ENCODE measurements at regions not wholly inside any gene's neighbourhood (a gene's known extent, or its start where the extent isn't known, plus 50 kb on each side); places are given as distances from the start of the nearest gene placed in this dataset.
"Not testable (repeated sequence)": the region's sequence is repeated elsewhere in the genome, so short reads cannot be mapped to it uniquely, and the experiment has no call there.

GRCh38 chr3:118536764-118537163 is 497.9 kb downstream of the IGSF11 start:
- Histone ChIP-seq H4K20me1 (ENCODE audit: insufficient read depth) (no peaks in the 10 kb centered on the region), H3K36me3 (ENCODE audit: insufficient read depth) (no peaks in the 10 kb centered on the region), H3K4me2 (no peak overlapping the region), H2AFZ (ENCODE audit: low read depth) (no peak overlapping the region), H3K79me2 (ENCODE audit: insufficient read depth, low read depth) (no peaks in the 10 kb centered on the region), H3K27ac (no peak overlapping the region), H3K9ac (no peak overlapping the region), H3K27me3 (ENCODE audit: insufficient read depth, low read depth) (no peaks in the 10 kb centered on the region), H3K4me1 (ENCODE audit: low read depth, poor library complexity, severe bottlenecking) (no peaks in the 10 kb centered on the region), H3K4me3 (IDR thresholded peaks at IDR 0.05; ENCODE audit: insufficient read depth, low read depth, low read length) (no peak overlapping the region)
- TF ChIP-seq, protein P1, sequence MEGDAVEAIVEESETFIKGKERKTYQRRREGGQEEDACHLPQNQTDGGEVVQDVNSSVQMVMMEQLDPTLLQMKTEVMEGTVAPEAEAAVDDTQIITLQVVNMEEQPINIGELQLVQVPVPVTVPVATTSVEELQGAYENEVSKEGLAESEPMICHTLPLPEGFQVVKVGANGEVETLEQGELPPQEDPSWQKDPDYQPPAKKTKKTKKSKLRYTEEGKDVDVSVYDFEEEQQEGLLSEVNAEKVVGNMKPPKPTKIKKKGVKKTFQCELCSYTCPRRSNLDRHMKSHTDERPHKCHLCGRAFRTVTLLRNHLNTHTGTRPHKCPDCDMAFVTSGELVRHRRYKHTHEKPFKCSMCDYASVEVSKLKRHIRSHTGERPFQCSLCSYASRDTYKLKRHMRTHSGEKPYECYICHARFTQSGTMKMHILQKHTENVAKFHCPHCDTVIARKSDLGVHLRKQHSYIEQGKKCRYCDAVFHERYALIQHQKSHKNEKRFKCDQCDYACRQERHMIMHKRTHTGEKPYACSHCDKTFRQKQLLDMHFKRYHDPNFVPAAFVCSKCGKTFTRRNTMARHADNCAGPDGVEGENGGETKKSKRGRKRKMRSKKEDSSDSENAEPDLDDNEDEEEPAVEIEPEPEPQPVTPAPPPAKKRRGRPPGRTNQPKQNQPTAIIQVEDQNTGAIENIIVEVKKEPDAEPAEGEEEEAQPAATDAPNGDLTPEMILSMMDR (conservative IDR thresholded peaks at IDR 0.05; ENCODE audit: low read depth, low read length) = no peak

DNA sequence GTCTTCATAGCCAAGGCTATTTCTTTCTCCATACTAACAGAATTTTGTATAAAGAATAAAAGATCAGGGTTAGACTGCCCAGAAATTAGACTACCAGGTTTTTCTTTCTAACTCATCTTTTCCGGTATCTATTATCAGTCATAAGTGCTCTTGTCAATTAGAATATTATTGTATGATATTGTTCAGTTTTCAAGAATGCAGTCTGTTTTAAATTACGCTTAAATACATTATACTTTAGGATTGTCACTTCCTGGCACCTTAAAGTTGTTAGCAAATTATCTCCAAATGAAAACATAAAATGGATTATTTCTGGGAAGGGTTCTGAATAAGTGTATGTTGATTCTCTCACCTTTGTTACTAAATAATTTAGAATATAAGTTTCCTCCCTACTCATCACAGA is 497.2 kb downstream of the IGSF11 start:
- no peak overlapping the region for H3K4me2 ChIP-seq
- H3K4me3 ChIP-seq (IDR thresholded peaks at IDR 0.05; ENCODE audit: insufficient read depth, low read depth, low read length) = no peak overlapping the region
- no peaks in the 10 kb centered on the region for H3K27me3 ChIP-seq (ENCODE audit: insufficient read depth, low read depth)
- no peaks in the 10 kb centered on the region for H3K4me1 ChIP-seq (ENCODE audit: low read depth, poor library complexity, severe bottlenecking)
- no peak overlapping the region for H3K27ac ChIP-seq
- no peaks in the 10 kb centered on the region for H3K36me3 ChIP-seq (ENCODE audit: insufficient read depth)
- H2AFZ ChIP-seq (ENCODE audit: low read depth) = no peak overlapping the region
- TF ChIP-seq, protein P1 (conservative IDR thresholded peaks at IDR 0.05; ENCODE audit: low read depth, low read length) = no peak
- H3K79me2 ChIP-seq (ENCODE audit: insufficient read depth, low read depth) = no peaks in the 10 kb centered on the region
- no peaks in the 10 kb centered on the region for H4K20me1 ChIP-seq (ENCODE audit: insufficient read depth)
- H3K9ac ChIP-seq = no peak overlapping the region

DNA sequence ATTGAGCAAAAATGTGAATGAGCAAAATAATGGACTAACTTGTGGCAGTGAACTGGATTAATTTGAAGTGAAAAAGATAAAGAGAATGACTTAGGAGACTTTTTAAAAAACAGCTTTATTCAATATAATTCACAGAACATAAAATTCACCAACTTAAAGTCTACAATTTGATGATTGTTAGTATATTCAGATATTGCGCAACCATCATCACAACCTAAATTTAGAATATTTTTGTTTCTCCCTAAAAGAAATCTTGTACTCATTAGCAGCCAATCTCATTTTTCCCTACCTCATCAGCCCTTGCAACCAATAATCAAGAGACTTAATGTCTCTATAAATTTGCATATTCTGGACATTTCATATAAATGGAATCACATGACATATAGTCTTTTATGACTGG is 496.5 kb downstream of the IGSF11 start:
- no peak overlapping the region for H2AFZ ChIP-seq (ENCODE audit: low read depth)
- no peaks in the 10 kb centered on the region for H4K20me1 ChIP-seq (ENCODE audit: insufficient read depth)

DNA sequence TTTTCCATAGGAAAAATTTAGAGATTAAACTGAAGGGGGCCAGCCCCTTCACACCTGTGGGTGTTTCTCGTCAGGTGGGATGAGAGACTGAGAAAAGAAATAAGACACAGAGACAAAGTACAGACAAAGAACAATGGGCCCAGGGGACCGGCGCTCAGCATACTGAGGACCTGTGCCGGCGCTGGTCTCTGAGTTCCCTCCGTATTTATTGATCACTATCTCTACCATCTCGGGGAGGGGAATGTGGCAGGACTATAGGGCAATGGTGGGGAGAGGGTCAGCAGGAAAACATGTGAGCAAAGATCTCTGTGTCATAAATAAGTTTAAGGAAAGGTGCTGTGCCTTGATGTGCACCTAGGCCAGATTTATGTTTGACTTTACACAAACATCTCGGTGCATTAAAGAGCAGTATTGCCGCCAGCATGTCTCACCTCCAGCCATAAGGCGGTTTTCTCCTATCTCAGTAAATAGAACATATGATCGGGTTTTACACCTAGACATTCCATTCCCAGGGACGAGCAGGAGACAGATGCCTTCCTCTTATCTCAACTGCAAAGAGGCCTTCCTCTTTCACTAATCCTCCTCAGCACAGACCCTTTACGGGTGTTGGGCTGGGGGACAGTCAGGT is 494.7 kb downstream of the IGSF11 start:
- not testable (repeated sequence) for H4K20me1 ChIP-seq (ENCODE audit: insufficient read depth); H3K36me3 ChIP-seq (ENCODE audit: insufficient read depth); H2AFZ ChIP-seq (ENCODE audit: low read depth); H3K27me3 ChIP-seq (ENCODE audit: insufficient read depth, low read depth); H3K4me1 ChIP-seq (ENCODE audit: low read depth, poor library complexity, severe bottlenecking); H3K79me2 ChIP-seq (ENCODE audit: insufficient read depth, low read depth); H3K4me2 ChIP-seq; H3K4me3 ChIP-seq (IDR thresholded peaks at IDR 0.05; ENCODE audit: insufficient read depth, low read depth, low read length); H3K9ac ChIP-seq; H3K27ac ChIP-seq

More for the DNA sequence above, 496.5 kb downstream of the IGSF11 start:
- Histone ChIP-seq H3K27ac (no peak overlapping the region), H3K4me3 (IDR thresholded peaks at IDR 0.05; ENCODE audit: insufficient read depth, low read depth, low read length) (no peak overlapping the region), H3K4me1 (ENCODE audit: low read depth, poor library complexity, severe bottlenecking) (no peaks in the 10 kb centered on the region), H3K9ac (no peak overlapping the region), H3K4me2 (no peak overlapping the region), H3K27me3 (ENCODE audit: insufficient read depth, low read depth) (no peaks in the 10 kb centered on the region), H3K36me3 (ENCODE audit: insufficient read depth) (no peaks in the 10 kb centered on the region), H3K79me2 (ENCODE audit: insufficient read depth, low read depth) (no peaks in the 10 kb centered on the region)
- TF ChIP-seq, protein P1 (conservative IDR thresholded peaks at IDR 0.05; ENCODE audit: low read depth, low read length) = no peak

- not testable (repeated sequence) for H3K27me3 ChIP-seq (ENCODE audit: insufficient read depth, low read depth); H3K4me2 ChIP-seq
Observed at GRCh38 chr3:118540448-118540821, 494.2 kb downstream of the IGSF11 start.

More at GRCh38 chr3:118540448-118540821, 494.2 kb downstream of the IGSF11 start:
- H3K27ac ChIP-seq; H4K20me1 ChIP-seq (ENCODE audit: insufficient read depth); H3K4me3 ChIP-seq (IDR thresholded peaks at IDR 0.05; ENCODE audit: insufficient read depth, low read depth, low read length); H3K4me1 ChIP-seq (ENCODE audit: low read depth, poor library complexity, severe bottlenecking); H3K79me2 ChIP-seq (ENCODE audit: insufficient read depth, low read depth); H3K9ac ChIP-seq; H2AFZ ChIP-seq (ENCODE audit: low read depth); H3K36me3 ChIP-seq (ENCODE audit: insufficient read depth): not testable (repeated sequence)

Measured in KMS-11 (cell line).